ENCODE measurements at regions not wholly inside any gene's neighbourhood (a gene's known extent, or its start where the extent isn't known, plus 50 kb on each side); places are given as distances from the start of the nearest gene placed in this dataset.
"Not testable (repeated sequence)": the region's sequence is repeated elsewhere in the genome, so short reads cannot be mapped to it uniquely, and the experiment has no call there.

- DNase-seq (ENCODE audit: low spot score) = not testable (repeated sequence)
Measured at GRCh38 chr4:18159117-18159912, 137.8 kb upstream of the LCORL start.

GRCh38 chr4:18155067-18156041, 133.8 kb upstream of the LCORL start:
- DNase-seq (ENCODE audit: low spot score) = no peak

GRCh38 chr4:18138076-18138665, 116.6 kb upstream of the LCORL start:
- no peak for DNase-seq (ENCODE audit: low spot score)

GRCh38 chr4:18134111-18134510, 112.6 kb upstream of the LCORL start:
- DNase-seq (ENCODE audit: low spot score) = no peak

- DNase-seq (ENCODE audit: low spot score) = no peak
Measured at GRCh38 chr4:18130256-18130655, 108.7 kb upstream of the LCORL start.

GRCh38 chr4:18128241-18128640, 106.7 kb upstream of the LCORL start:
- DNase-seq (ENCODE audit: low spot score) = no peak

- no peak for DNase-seq (ENCODE audit: low spot score)
Measured at GRCh38 chr4:18127030-18127429, 105.5 kb upstream of the LCORL start.

- no peak for DNase-seq (ENCODE audit: low spot score)
Measured at GRCh38 chr4:18113710-18114331, 92.3 kb upstream of the LCORL start.

GRCh38 chr4:18111081-18111480, 89.5 kb upstream of the LCORL start:
- DNase-seq (ENCODE audit: low spot score) = no peak

GRCh38 chr4:18110099-18110498, 88.5 kb upstream of the LCORL start:
- DNase-seq (ENCODE audit: low spot score) = no peak

- DNase-seq (ENCODE audit: low spot score) = no peak
Measured at GRCh38 chr4:18109676-18110075, 88.1 kb upstream of the LCORL start.

GRCh38 chr4:18107848-18108528, 86.4 kb upstream of the LCORL start:
- not testable (repeated sequence) for DNase-seq (ENCODE audit: low spot score)

GRCh38 chr4:18106620-18107019, 85.1 kb upstream of the LCORL start:
- no peak for DNase-seq (ENCODE audit: low spot score)

GRCh38 chr4:18105030-18106011, 83.8 kb upstream of the LCORL start:
- no peak for DNase-seq (ENCODE audit: low spot score)

GRCh38 chr4:18103876-18104605, 82.5 kb upstream of the LCORL start:
- DNase-seq (ENCODE audit: low spot score) = no peak

GRCh38 chr4:18100657-18101056, 79.1 kb upstream of the LCORL start:
- DNase-seq (ENCODE audit: low spot score) = no peak

GRCh38 chr4:18090447-18090846, 68.9 kb upstream of the LCORL start:
- DNase-seq (ENCODE audit: low spot score) = not testable (repeated sequence)

GRCh38 chr4:18082236-18082635, 60.7 kb upstream of the LCORL start:
- DNase-seq (ENCODE audit: low spot score) = no peak

- DNase-seq (ENCODE audit: low spot score) = no peak
Measured at GRCh38 chr4:18081708-18082107, 60.2 kb upstream of the LCORL start.

- DNase-seq (ENCODE audit: low spot score) = no peak
Measured at GRCh38 chr4:18077808-18078207, 56.3 kb upstream of the LCORL start.
